ENCODE measurements at regions not wholly inside any gene's neighbourhood (a gene's known extent, or its start where the extent isn't known, plus 50 kb on each side); places are given as distances from the start of the nearest gene placed in this dataset.

GRCh38 chr4:19497705-19498104 is 754.0 kb upstream of the SLIT2 start:
- no peak for TF ChIP-seq POLR2AphosphoS5 (IDR thresholded peaks at IDR 0.05)
- TF ChIP-seq CTCF (IDR thresholded peaks at IDR 0.05 in 8 of 11, conservative IDR thresholded peaks at IDR 0.05 in 3 of 11), result no peak
